Karpas-422 (cell line): ENCODE measurements at regions not wholly inside any gene's neighbourhood (a gene's known extent, or its start where the extent isn't known, plus 50 kb on each side); places are given as distances from the start of the nearest gene placed in this dataset.

Experiments used
- DNase-seq: peaks from one replicate; pipeline ENCODE4 v3.0.0-alpha.2; 2015
- H2AFZ ChIP-seq: fragments of 200-600 bp; sonication (generic); 2 replicates; pipeline ENCODE4 v1.6.1; 2014; ENCODE audit warnings: antibody characterized with exemption, low read length, mixed read lengths
- H3K27ac ChIP-seq: fragments of 200-600 bp; sonication (generic); 2 replicates; pipeline ENCODE4 v1.5.1; 2014; ENCODE audit warnings: mild to moderate bottlenecking, low read length, moderate library complexity
- H3K27me3 ChIP-seq: fragments of 200-600 bp; sonication (generic); 2 replicates; pipeline ENCODE4 v1.6.1; 2014; ENCODE audit warnings: low read length, mixed read lengths
- H3K36me3 ChIP-seq: fragments of 200-600 bp; sonication (generic); 2 replicates; pipeline ENCODE4 v1.6.1; 2014; ENCODE audit warnings: low read length, mixed read lengths; ENCODE audit not compliant: insufficient read depth
- H3K4me1 ChIP-seq: fragments of 200-600 bp; sonication (generic); 2 replicates; pipeline ENCODE4 v1.6.1; 2014; ENCODE audit warnings: mild to moderate bottlenecking, low read length, mixed read lengths
- H3K4me2 ChIP-seq: fragments of 200-600 bp; sonication (generic); 2 replicates; pipeline ENCODE4 v1.6.1; 2014; ENCODE audit warnings: low read length, low read depth, mild to moderate bottlenecking; ENCODE audit not compliant: poor library complexity, severe bottlenecking
- H3K4me3 ChIP-seq: fragments of 200-600 bp; sonication (generic); 2 replicates; pipeline ENCODE4 v1.5.1; 2014; ENCODE audit warnings: mild to moderate bottlenecking, antibody characterized with exemption, low read length, mixed read lengths
- H3K79me2 ChIP-seq: fragments of 200-600 bp; sonication (generic); 2 replicates; pipeline ENCODE4 v1.6.1; 2014; ENCODE audit warnings: mild to moderate bottlenecking, low read length, mixed read lengths
- H3K9ac ChIP-seq: fragments of 200-600 bp; sonication (generic); 2 replicates; pipeline ENCODE4 v1.6.0; 2014; ENCODE audit warnings: low read length
- H3K9me2 ChIP-seq: fragments of 200-600 bp; sonication (generic), shearing (Covaris generic); replicated peaks from 2 replicates; pipeline ENCODE4 v1.6.0; 2014; ENCODE audit warnings: mild to moderate bottlenecking, low read length, moderate library complexity; ENCODE audit not compliant: insufficient read depth
- H3K9me3 ChIP-seq: fragments of 300-700, 200-600 bp; sonication (generic); 2 replicates; pipeline ENCODE4 v1.6.1; 2014; ENCODE audit warnings: low read length, mixed read lengths
- H4K20me1 ChIP-seq: fragments of 200-600 bp; sonication (generic); 2 replicates; pipeline ENCODE4 v1.6.1; 2014; ENCODE audit warnings: mild to moderate bottlenecking, antibody characterized with exemption, low read length, low read depth; ENCODE audit not compliant: insufficient read depth

- H3K4me3 ChIP-seq: peak overlapping the region; percentile 27; the same call in 1 of the 2 replicates
- no peak for DNase-seq
- no peaks in the 10 kb centered on the region for H4K20me1 ChIP-seq
- H3K4me1 ChIP-seq: peaks cover 20% of the 10 kb centered on the region
- H3K9ac ChIP-seq: no peak overlapping the region
- H3K9me2 ChIP-seq: no peaks in the 10 kb centered on the region
- no peaks in the 10 kb centered on the region for H3K79me2 ChIP-seq
- no peaks in the 10 kb centered on the region for H3K36me3 ChIP-seq
- no peaks in the 10 kb centered on the region for H3K9me3 ChIP-seq
- H3K27ac ChIP-seq: 0 out of 2 replicates have a peak overlapping the region, but pooled peaks have one; percentile 6
- H3K27me3 ChIP-seq: no peaks in the 10 kb centered on the region
- peak overlapping the region; percentile 55 for H3K4me2 ChIP-seq
- H2AFZ ChIP-seq: peak overlapping the region; percentile 51; the same call in 1 of the 2 replicates
These were observed 292.4 kb downstream of the ZNF608 start for GRCh38 chr5:124454081-124454480.

GRCh38 chr5:124453221-124454051 is 293.0 kb downstream of the ZNF608 start:
- Histone ChIP-seq H3K27ac (no peak overlapping the region), H2AFZ (peak overlapping the region; percentile 51; the same call in 1 of the 2 replicates), H3K27me3 (no peaks in the 10 kb centered on the region), H3K36me3 (no peaks in the 10 kb centered on the region), H3K9me2 (no peaks in the 10 kb centered on the region), H3K4me3 (peak overlapping the region; percentile 27; the same call in 1 of the 2 replicates), H3K4me2 (peak overlapping the region; percentile 55), H4K20me1 (no peaks in the 10 kb centered on the region), H3K9me3 (no peaks in the 10 kb centered on the region), H3K9ac (no peak overlapping the region), H3K4me1 (peaks cover 20% of the 10 kb centered on the region), H3K79me2 (no peaks in the 10 kb centered on the region)
- peak; percentile 79 for DNase-seq

- Histone ChIP-seq H3K36me3 (no peaks in the 10 kb centered on the region), H3K79me2 (no peaks in the 10 kb centered on the region), H2AFZ (no peak overlapping the region), H3K27me3 (no peaks in the 10 kb centered on the region), H3K4me3 (no peak overlapping the region), H4K20me1 (no peaks in the 10 kb centered on the region), H3K9me3 (no peaks in the 10 kb centered on the region), H3K9ac (no peak overlapping the region), H3K9me2 (no peaks in the 10 kb centered on the region), H3K27ac (no peak overlapping the region), H3K4me2 (no peak overlapping the region), H3K4me1 (peaks cover 20% of the 10 kb centered on the region)
- no peak for DNase-seq
These were observed 294.0 kb downstream of the ZNF608 start for GRCh38 chr5:124452412-124452811.

GRCh38 chr5:124451721-124452383 is 294.6 kb downstream of the ZNF608 start:
- Histone ChIP-seq H2AFZ (no peak overlapping the region), H3K27ac (no peak overlapping the region), H3K36me3 (no peaks in the 10 kb centered on the region), H3K9me3 (no peaks in the 10 kb centered on the region), H3K4me1 (peaks cover 20% of the 10 kb centered on the region), H3K27me3 (no peaks in the 10 kb centered on the region), H3K9ac (no peak overlapping the region), H4K20me1 (no peaks in the 10 kb centered on the region), H3K4me3 (no peak overlapping the region), H3K4me2 (no peak overlapping the region), H3K9me2 (no peaks in the 10 kb centered on the region), H3K79me2 (no peaks in the 10 kb centered on the region)
- no peak for DNase-seq

- no peak for DNase-seq
- Histone ChIP-seq H3K4me2 (no peak overlapping the region), H3K4me1 (no peaks in the 10 kb centered on the region), H3K4me3 (no peak overlapping the region), H3K9me3 (no peaks in the 10 kb centered on the region), H3K36me3 (no peaks in the 10 kb centered on the region), H3K27me3 (no peaks in the 10 kb centered on the region), H3K9me2 (no peaks in the 10 kb centered on the region), H4K20me1 (no peaks in the 10 kb centered on the region), H2AFZ (no peak overlapping the region), H3K9ac (no peak overlapping the region), H3K79me2 (no peaks in the 10 kb centered on the region), H3K27ac (no peak overlapping the region)
These were observed 300.3 kb downstream of the ZNF608 start for GRCh38 chr5:124446120-124446519.

- Histone ChIP-seq H3K27me3 (no peaks in the 10 kb centered on the region), H4K20me1 (no peaks in the 10 kb centered on the region), H3K9me3 (no peaks in the 10 kb centered on the region), H2AFZ (no peak overlapping the region), H3K36me3 (no peaks in the 10 kb centered on the region), H3K9ac (no peak overlapping the region), H3K4me3 (no peak overlapping the region), H3K4me1 (no peaks in the 10 kb centered on the region), H3K4me2 (no peak overlapping the region), H3K79me2 (no peaks in the 10 kb centered on the region), H3K9me2 (no peaks in the 10 kb centered on the region), H3K27ac (no peak overlapping the region)
- no peak for DNase-seq
These were observed 301.3 kb downstream of the ZNF608 start for GRCh38 chr5:124445070-124445619.

GRCh38 chr5:124444147-124444775 is 302.2 kb downstream of the ZNF608 start:
- H3K4me2 ChIP-seq: no peak overlapping the region
- H3K9me3 ChIP-seq: no peaks in the 10 kb centered on the region
- H3K9ac ChIP-seq: no peak overlapping the region
- no peak overlapping the region for H3K27ac ChIP-seq
- H3K9me2 ChIP-seq: no peaks in the 10 kb centered on the region
- no peak for DNase-seq
- H3K4me3 ChIP-seq: no peak overlapping the region
- no peaks in the 10 kb centered on the region for H3K36me3 ChIP-seq
- H4K20me1 ChIP-seq: no peaks in the 10 kb centered on the region
- no peak overlapping the region for H2AFZ ChIP-seq
- 0 out of 2 replicates have a peak, but pooled peaks cover 1% of the 10 kb centered on the region for H3K4me1 ChIP-seq
- H3K27me3 ChIP-seq: no peaks in the 10 kb centered on the region
- no peaks in the 10 kb centered on the region for H3K79me2 ChIP-seq

- H3K9me2 ChIP-seq: no peaks in the 10 kb centered on the region
- H3K27me3 ChIP-seq: no peaks in the 10 kb centered on the region
- no peaks in the 10 kb centered on the region for H3K79me2 ChIP-seq
- no peaks in the 10 kb centered on the region for H3K9me3 ChIP-seq
- no peaks in the 10 kb centered on the region for H3K36me3 ChIP-seq
- H4K20me1 ChIP-seq: no peaks in the 10 kb centered on the region
- no peak overlapping the region for H2AFZ ChIP-seq
- no peak overlapping the region for H3K4me3 ChIP-seq
- H3K4me1 ChIP-seq: 0 out of 2 replicates have a peak, but pooled peaks cover 3% of the 10 kb centered on the region
- no peak overlapping the region for H3K27ac ChIP-seq
- no peak overlapping the region for H3K4me2 ChIP-seq
- H3K9ac ChIP-seq: no peak overlapping the region
- DNase-seq: no peak
These were observed 306.0 kb downstream of the ZNF608 start for GRCh38 chr5:124440471-124440870.
